Testis (tissue), 2 donors: ENCODE measurements at regions not wholly inside any gene's neighbourhood (a gene's known extent, or its start where the extent isn't known, plus 50 kb on each side); places are given as distances from the start of the nearest gene placed in this dataset.

Experiments
- POLR2A ChIP-seq: fragments of 450-650 bp; IDR thresholded peaks from one replicate; pipeline ENCODE4 v1.6.1; 2017; ENCODE audit warnings: antibody characterized with exemption, mild to moderate bottlenecking, moderate library complexity
- TF ChIP-seq, protein P1 (sequence below), 3 experiments: fragments of 450-650 bp in 2 of 3; fragments of 200-600 bp in 1 of 3; sonication (generic) in 1 of 3; IDR thresholded peaks; one replicate each; pipeline ENCODE4 v1.5.1; 2016 to 2019; ENCODE audit warnings: antibody characterized with exemption in 3 of 3, mild to moderate bottlenecking in 2 of 3, moderate library complexity in 1 of 3

DNA sequence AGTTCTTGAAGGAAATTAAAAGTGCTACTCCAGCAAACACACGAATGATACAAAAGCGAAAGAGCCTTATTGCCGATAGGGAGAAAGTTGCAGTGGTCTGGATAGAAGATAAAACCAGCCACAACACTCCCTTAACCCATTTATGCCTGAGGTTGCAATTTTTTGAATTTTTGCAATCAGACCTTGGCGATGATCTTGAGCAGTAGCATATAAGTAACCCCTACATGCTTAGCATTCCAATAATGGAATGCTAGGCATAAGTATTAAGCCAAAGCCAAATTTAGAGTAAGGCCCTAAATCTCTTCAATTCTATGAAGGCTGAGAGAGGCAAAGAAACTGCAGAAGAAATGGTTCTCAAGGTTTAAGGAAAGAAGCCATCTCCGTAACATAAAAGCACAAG, 153.5 kb downstream of the SLC28A3 start:
- TF ChIP-seq, protein P1, sequence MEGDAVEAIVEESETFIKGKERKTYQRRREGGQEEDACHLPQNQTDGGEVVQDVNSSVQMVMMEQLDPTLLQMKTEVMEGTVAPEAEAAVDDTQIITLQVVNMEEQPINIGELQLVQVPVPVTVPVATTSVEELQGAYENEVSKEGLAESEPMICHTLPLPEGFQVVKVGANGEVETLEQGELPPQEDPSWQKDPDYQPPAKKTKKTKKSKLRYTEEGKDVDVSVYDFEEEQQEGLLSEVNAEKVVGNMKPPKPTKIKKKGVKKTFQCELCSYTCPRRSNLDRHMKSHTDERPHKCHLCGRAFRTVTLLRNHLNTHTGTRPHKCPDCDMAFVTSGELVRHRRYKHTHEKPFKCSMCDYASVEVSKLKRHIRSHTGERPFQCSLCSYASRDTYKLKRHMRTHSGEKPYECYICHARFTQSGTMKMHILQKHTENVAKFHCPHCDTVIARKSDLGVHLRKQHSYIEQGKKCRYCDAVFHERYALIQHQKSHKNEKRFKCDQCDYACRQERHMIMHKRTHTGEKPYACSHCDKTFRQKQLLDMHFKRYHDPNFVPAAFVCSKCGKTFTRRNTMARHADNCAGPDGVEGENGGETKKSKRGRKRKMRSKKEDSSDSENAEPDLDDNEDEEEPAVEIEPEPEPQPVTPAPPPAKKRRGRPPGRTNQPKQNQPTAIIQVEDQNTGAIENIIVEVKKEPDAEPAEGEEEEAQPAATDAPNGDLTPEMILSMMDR (IDR thresholded peaks at IDR 0.05), result no peak
- TF ChIP-seq POLR2A, result no peak
